ENCODE measurements at regions not wholly inside any gene's neighbourhood (a gene's known extent, or its start where the extent isn't known, plus 50 kb on each side); places are given as distances from the start of the nearest gene placed in this dataset.

GRCh38 chr2:76194031-76194775, 483.5 kb upstream of the GCFC2 start:
- TF ChIP-seq CTCF (IDR thresholded peaks at IDR 0.05; ENCODE audit: low read depth, low read length), result no peak
- H3K4me3 ChIP-seq (ENCODE audit: low read depth, low read length), result no peak overlapping the region

DNA sequence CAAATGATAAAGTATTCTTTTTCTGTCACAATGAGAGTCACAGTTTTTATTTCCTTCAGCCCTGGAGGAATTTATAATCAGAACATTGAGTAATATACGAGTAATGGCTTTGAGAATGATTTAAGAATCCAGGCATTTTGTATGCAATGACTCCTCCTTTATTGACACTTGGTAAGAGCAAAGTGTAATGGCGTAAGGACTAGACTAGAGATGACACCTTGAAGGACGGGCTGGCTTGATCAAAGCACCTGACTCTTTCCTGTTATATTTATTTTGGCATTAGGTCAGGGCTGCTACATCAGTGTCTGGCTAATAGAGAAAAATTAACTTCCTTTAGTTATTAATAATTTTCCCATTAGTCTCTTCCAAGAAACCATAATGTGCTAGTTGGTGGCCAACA, 482.4 kb upstream of the GCFC2 start:
- no peak for TF ChIP-seq CTCF (IDR thresholded peaks at IDR 0.05; ENCODE audit: low read depth, low read length)
- no peak overlapping the region for H3K4me3 ChIP-seq (ENCODE audit: low read depth, low read length)

- H3K4me3 ChIP-seq (ENCODE audit: low read depth, low read length), result no peak overlapping the region
- TF ChIP-seq CTCF (IDR thresholded peaks at IDR 0.05; ENCODE audit: low read depth, low read length), result no peak
These were observed 477.8 kb upstream of the GCFC2 start for GRCh38 chr2:76188334-76189008.

DNA sequence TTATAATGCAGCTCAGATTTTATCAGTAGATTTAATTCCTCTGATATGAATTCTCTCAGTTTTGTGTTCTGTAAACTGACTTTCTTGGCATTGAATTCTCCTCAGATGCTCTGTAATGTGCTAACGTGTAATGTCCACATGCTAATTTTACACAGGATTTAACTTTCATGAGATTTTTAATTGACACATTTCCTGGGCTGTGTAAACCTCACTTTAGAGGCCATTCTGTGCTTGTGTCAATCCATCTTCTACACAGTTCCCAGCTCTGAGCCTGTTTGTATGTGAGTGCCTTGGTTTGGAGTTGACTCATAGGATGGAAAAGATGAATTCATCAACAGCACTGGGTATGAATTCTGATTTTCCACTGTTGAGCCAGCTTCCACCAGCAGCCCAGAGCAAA, 476.7 kb upstream of the GCFC2 start:
- no peak overlapping the region for H3K4me3 ChIP-seq (ENCODE audit: low read depth, low read length)
- no peak for TF ChIP-seq CTCF (IDR thresholded peaks at IDR 0.05; ENCODE audit: low read depth, low read length)

DNA sequence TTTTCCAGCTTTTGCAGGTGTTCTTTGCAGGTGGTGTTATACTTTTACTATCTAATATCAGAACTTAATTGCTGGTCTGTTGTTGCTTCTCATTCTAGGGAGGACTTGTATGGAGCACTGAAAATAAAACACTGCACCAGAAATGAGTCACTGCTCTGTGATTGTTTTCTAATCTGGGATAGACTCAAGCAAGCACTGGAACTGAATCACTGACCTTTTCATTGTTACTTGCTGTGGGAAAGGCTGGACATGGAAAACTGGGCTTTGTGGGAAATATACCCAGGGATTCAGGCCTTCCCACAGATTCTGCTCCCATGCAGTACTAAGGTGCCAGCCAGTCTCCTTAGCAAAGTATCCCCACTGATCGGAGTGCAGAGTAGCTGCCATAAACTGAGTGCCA, 470.0 kb upstream of the GCFC2 start:
- H3K4me3 ChIP-seq (ENCODE audit: low read depth, low read length), result no peak overlapping the region
- TF ChIP-seq CTCF (IDR thresholded peaks at IDR 0.05; ENCODE audit: low read depth, low read length), result no peak

GRCh38 chr2:76178610-76179009, 467.9 kb upstream of the GCFC2 start:
- H3K4me3 ChIP-seq (ENCODE audit: low read depth, low read length), result no peak overlapping the region
- no peak for TF ChIP-seq CTCF (IDR thresholded peaks at IDR 0.05; ENCODE audit: low read depth, low read length)

GRCh38 chr2:76175295-76175694, 464.6 kb upstream of the GCFC2 start:
- no peak for TF ChIP-seq CTCF (IDR thresholded peaks at IDR 0.05; ENCODE audit: low read depth, low read length)
- no peak overlapping the region for H3K4me3 ChIP-seq (ENCODE audit: low read depth, low read length)

Measured in WI38 (cell line).